SK-N-SH treated with all-trans-retinoic acid at 6 μM for 48 hours (cell line): ENCODE measurements at regions not wholly inside any gene's neighbourhood (a gene's known extent, or its start where the extent isn't known, plus 50 kb on each side); places are given as distances from the start of the nearest gene placed in this dataset.

Experiments used
- ZFP3 ChIP-seq: fragments of 250-450 bp; sonication (Bioruptor Pico); IDR thresholded peaks from 2 replicates; pipeline ENCODE4 v1.5.0; 2020; ENCODE audit warnings: mild to moderate bottlenecking, moderate library complexity
- ZNF565 ChIP-seq: fragments of 450-650 bp; formaldehyde crosslinking; conservative IDR thresholded peaks from 2 replicates; pipeline ENCODE4 v1.5.0; 2020; ENCODE audit warnings: low read depth, mild to moderate bottlenecking, moderate library complexity
- TF ChIP-seq, protein P1 (sequence below): fragments of 250-450 bp; sonication (Bioruptor Pico); IDR thresholded peaks from 2 replicates; pipeline ENCODE4 v1.5.1; 2020; ENCODE audit warnings: low read depth, mild to moderate bottlenecking, moderate library complexity
- TF ChIP-seq, protein P2 (sequence below): fragments of 250-450 bp; sonication (Bioruptor Pico); IDR thresholded peaks from 2 replicates; pipeline ENCODE4 v1.8.0; 2020; ENCODE audit warnings: mild to moderate bottlenecking, moderate library complexity, borderline replicate concordance

DNA sequence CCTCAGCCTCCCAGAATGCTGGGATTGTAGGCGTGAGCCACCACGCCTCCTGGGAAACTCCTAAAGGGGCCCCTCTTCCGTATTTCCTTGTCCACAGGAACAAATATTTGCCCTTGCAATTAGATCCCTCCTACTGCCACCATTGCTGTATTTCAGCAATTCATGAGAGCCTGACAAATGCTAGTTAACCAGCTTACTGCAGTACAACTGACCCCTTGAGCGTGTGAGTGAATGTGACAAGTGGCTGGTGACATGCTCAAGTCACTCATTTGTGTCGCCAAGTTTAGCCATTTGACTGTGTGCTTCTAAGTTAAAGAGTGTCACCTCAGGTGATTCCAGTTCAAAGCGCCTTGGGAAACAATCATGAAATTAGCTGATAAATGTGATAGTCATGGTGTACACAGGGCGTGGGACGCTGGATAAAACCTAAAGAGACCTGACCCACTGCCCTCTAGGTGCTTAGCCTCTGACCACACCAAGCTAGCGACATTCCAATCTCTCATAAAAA is 56.1 kb upstream of the MAP1LC3B2 start:
- TF ChIP-seq, protein P1, sequence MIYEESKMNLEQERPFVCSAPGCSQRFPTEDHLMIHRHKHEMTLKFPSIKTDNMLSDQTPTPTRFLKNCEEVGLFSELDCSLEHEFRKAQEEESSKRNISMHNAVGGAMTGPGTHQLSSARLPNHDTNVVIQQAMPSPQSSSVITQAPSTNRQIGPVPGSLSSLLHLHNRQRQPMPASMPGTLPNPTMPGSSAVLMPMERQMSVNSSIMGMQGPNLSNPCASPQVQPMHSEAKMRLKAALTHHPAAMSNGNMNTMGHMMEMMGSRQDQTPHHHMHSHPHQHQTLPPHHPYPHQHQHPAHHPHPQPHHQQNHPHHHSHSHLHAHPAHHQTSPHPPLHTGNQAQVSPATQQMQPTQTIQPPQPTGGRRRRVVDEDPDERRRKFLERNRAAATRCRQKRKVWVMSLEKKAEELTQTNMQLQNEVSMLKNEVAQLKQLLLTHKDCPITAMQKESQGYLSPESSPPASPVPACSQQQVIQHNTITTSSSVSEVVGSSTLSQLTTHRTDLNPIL (CRISPR knock-in tag) = no peak
- TF ChIP-seq ZNF565 (no peak), ZFP3 (CRISPR knock-in tag) (no peak)
- TF ChIP-seq, protein P2, sequence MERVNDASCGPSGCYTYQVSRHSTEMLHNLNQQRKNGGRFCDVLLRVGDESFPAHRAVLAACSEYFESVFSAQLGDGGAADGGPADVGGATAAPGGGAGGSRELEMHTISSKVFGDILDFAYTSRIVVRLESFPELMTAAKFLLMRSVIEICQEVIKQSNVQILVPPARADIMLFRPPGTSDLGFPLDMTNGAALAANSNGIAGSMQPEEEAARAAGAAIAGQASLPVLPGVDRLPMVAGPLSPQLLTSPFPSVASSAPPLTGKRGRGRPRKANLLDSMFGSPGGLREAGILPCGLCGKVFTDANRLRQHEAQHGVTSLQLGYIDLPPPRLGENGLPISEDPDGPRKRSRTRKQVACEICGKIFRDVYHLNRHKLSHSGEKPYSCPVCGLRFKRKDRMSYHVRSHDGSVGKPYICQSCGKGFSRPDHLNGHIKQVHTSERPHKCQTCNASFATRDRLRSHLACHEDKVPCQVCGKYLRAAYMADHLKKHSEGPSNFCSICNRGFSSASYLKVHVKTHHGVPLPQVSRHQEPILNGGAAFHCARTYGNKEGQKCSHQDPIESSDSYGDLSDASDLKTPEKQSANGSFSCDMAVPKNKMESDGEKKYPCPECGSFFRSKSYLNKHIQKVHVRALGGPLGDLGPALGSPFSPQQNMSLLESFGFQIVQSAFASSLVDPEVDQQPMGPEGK (CRISPR knock-in tag) = no peak
